H1 (cell line): ENCODE measurements at regions not wholly inside any gene's neighbourhood (a gene's known extent, or its start where the extent isn't known, plus 50 kb on each side); places are given as distances from the start of the nearest gene placed in this dataset.

ENCODE experiments used
- CTCF ChIP-seq, 3 experiments: IDR thresholded peaks; 1 replicate in 2 of 3; 2 replicates in 1 of 3; pipeline versions ENCODE4 v1.5.1 to v1.6.1; 2011; ENCODE audit warnings: low read length in 3 of 3, mild to moderate bottlenecking in 3 of 3, inconsistent platforms in 2 of 3, low read depth in 1 of 3, moderate library complexity in 1 of 3; ENCODE audit not compliant: insufficient read depth in 1 of 3; ENCODE audit errors: control extremely low read depth in 1 of 3
- POLR2A ChIP-seq, 2 experiments: IDR thresholded peaks; 1 replicate in 1 of 2; 2 replicates in 1 of 2; pipeline ENCODE4 v1.6.1; 2011; ENCODE audit warnings: low read depth in 2 of 2, low read length in 2 of 2, mild to moderate bottlenecking in 2 of 2; ENCODE audit errors: control extremely low read depth in 1 of 2
- SIN3A ChIP-seq, 2 experiments: IDR thresholded peaks in 1 of 2; conservative IDR thresholded peaks in 1 of 2; 2 replicates each; pipeline ENCODE4 v1.6.1; 2011 to 2012; ENCODE audit warnings: low read length in 2 of 2, improper control_type of control experiment in 1 of 2, low read depth in 1 of 2, mild to moderate bottlenecking in 1 of 2
- SP2 ChIP-seq: IDR thresholded peaks from 2 replicates; pipeline ENCODE4 v1.6.1; 2012; ENCODE audit warnings: mild to moderate bottlenecking, low read length, inconsistent platforms

DNA sequence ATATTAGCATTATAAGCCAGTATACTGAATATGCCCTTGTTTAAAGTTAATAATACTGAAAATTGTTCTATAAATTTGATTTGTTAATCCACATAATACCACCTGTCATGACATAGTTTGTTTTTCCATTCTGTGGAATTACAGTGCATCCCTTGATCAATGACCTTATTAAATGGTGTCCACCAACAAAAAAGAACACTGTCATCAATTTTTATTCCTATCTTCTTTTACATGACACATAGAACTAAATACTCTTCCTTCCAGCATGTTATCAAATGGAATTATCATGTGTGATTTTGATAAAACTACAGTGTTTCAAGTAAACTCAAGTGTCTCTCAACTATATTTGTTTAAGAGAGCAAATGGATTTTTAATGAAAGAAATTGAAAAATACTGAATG lies 221.8 kb upstream of the MBL2 start:
- TF ChIP-seq SIN3A (conservative IDR thresholded peaks at IDR 0.05 in 1 of 2, IDR thresholded peaks at IDR 0.05 in 1 of 2; ENCODE audit: low read depth in 1 of 2, low read length in 2 of 2), result no peak
- TF ChIP-seq CTCF (IDR thresholded peaks at IDR 0.05; ENCODE audit: control extremely low read depth in 1 of 3, insufficient read depth in 1 of 3, low read depth in 1 of 3, low read length in 3 of 3), result no peak
- no peak for TF ChIP-seq SP2
- TF ChIP-seq POLR2A (IDR thresholded peaks at IDR 0.05; ENCODE audit: control extremely low read depth in 1 of 2, low read depth in 2 of 2, low read length in 2 of 2), result no peak
